ENCODE measurements at regions not wholly inside any gene's neighbourhood (a gene's known extent, or its start where the extent isn't known, plus 50 kb on each side); places are given as distances from the start of the nearest gene placed in this dataset.
"Not testable (repeated sequence)": the region's sequence is repeated elsewhere in the genome, so short reads cannot be mapped to it uniquely, and the experiment has no call there.

DNA sequence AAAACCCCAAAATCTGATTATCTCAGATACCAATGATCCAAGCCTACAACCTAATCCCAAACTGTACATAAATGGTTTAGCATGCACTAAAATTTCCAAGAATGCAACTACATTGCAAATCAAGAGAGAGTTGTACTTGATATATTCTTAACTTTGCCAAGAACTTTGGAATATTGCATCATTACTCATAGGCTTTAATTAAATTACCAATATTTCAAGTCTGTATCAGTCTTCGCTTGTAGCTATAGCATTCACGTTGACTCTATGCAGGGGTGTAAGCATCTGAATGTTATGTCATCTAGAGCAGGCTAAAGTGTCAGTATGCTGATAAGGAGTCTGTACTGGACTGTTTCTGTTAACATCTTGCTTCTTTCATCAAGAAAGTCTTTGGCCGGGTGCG, 56.3 kb downstream of the FOXI3 start:
- H3K9me3 ChIP-seq = no peaks in the 10 kb centered on the region
- H3K27ac ChIP-seq = no peak overlapping the region
- DNase-seq (ENCODE audit: low spot score in 2 of 2) = no peak
- H3K4me3 ChIP-seq = no peak overlapping the region
- no peak for TF ChIP-seq POLR2AphosphoS5 (IDR thresholded peaks at IDR 0.05)
- no peak for TF ChIP-seq POLR2A (IDR thresholded peaks at IDR 0.05)
- TF ChIP-seq, protein P1, sequence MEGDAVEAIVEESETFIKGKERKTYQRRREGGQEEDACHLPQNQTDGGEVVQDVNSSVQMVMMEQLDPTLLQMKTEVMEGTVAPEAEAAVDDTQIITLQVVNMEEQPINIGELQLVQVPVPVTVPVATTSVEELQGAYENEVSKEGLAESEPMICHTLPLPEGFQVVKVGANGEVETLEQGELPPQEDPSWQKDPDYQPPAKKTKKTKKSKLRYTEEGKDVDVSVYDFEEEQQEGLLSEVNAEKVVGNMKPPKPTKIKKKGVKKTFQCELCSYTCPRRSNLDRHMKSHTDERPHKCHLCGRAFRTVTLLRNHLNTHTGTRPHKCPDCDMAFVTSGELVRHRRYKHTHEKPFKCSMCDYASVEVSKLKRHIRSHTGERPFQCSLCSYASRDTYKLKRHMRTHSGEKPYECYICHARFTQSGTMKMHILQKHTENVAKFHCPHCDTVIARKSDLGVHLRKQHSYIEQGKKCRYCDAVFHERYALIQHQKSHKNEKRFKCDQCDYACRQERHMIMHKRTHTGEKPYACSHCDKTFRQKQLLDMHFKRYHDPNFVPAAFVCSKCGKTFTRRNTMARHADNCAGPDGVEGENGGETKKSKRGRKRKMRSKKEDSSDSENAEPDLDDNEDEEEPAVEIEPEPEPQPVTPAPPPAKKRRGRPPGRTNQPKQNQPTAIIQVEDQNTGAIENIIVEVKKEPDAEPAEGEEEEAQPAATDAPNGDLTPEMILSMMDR (IDR thresholded peaks at IDR 0.05) = no peak
- H3K4me1 ChIP-seq = no peaks in the 10 kb centered on the region
- no peaks in the 10 kb centered on the region for H3K36me3 ChIP-seq
- intact Hi-C loops (cut with DNase I; ENCODE audit: low total_unique reads) = no loop called here
- no peaks in the 10 kb centered on the region for H3K27me3 ChIP-seq

GRCh38 chr2:88377641-88377991, 74.9 kb downstream of the FOXI3 start:
- Histone ChIP-seq H3K9me3 (no peaks in the 10 kb centered on the region), H3K4me1 (no peaks in the 10 kb centered on the region), H3K36me3 (no peaks in the 10 kb centered on the region), H3K27me3 (no peaks in the 10 kb centered on the region), H3K27ac (no peak overlapping the region), H3K4me3 (no peak overlapping the region)
- DNase-seq (ENCODE audit: low spot score in 2 of 2) = no peak
- TF ChIP-seq POLR2AphosphoS5 (IDR thresholded peaks at IDR 0.05) (no peak), POLR2A (IDR thresholded peaks at IDR 0.05) (no peak)
- TF ChIP-seq, protein P1 (IDR thresholded peaks at IDR 0.05) = no peak
- intact Hi-C loops (cut with DNase I; ENCODE audit: low total_unique reads) = no loop called here

DNA sequence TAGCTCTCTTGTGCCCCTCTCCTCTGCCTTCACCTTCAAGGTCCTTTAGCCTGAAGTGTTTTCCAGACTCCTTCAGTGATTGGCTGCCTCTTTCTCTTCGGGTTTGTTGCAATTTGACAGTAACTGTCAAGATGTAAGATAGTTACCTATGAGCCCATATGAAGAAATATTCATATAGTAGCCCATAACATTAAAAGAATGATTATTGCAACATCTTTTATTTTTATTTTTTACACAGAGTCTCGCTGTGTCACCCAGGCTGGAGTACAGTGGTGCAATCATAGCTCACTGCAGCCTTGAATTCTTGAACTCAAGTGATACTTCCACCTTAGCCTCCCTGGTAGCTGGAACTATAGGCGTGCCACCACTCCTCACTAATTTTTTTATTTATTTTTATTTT, 80.5 kb downstream of the FOXI3 start:
- intact Hi-C loops (cut with DNase I; ENCODE audit: low total_unique reads) = no loop called here
- no peak for DNase-seq (ENCODE audit: low spot score in 2 of 2)
- TF ChIP-seq POLR2A (IDR thresholded peaks at IDR 0.05) = no peak
- TF ChIP-seq, protein P1 (IDR thresholded peaks at IDR 0.05) = no peak
- TF ChIP-seq POLR2AphosphoS5 (IDR thresholded peaks at IDR 0.05) = no peak

DNA sequence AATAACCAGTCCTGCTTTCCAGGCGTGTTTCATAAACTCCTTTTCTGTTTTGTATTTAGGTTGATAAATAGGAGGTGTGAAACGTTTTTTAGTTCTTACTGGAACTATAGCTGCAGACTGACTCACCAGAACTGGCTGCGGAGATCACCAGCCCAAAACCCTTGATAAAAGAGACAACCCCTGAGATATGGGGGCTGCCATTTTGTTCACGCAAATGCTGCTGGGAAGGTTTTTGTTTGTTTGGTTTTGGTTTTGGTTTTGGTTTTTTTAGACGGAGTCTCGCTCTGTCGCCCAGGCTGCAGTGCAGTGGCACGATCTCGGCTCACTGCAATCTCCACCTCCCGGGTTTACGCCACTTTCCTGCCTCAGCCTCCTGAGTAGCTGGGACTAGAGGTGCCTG, 87.1 kb downstream of the FOXI3 start:
- H3K4me3 ChIP-seq; H3K9me3 ChIP-seq; DNase-seq (ENCODE audit: low spot score in 2 of 2); H3K27ac ChIP-seq; H3K4me1 ChIP-seq; intact Hi-C loops (cut with DNase I; ENCODE audit: low total_unique reads); H3K27me3 ChIP-seq; H3K36me3 ChIP-seq: not testable (repeated sequence)

More for the DNA sequence above, 80.5 kb downstream of the FOXI3 start:
- no peak overlapping the region for H3K4me3 ChIP-seq
- H3K27ac ChIP-seq = no peak overlapping the region
- H3K36me3 ChIP-seq = no peaks in the 10 kb centered on the region
- H3K4me1 ChIP-seq = no peaks in the 10 kb centered on the region
- H3K9me3 ChIP-seq = no peaks in the 10 kb centered on the region
- no peaks in the 10 kb centered on the region for H3K27me3 ChIP-seq

DNA sequence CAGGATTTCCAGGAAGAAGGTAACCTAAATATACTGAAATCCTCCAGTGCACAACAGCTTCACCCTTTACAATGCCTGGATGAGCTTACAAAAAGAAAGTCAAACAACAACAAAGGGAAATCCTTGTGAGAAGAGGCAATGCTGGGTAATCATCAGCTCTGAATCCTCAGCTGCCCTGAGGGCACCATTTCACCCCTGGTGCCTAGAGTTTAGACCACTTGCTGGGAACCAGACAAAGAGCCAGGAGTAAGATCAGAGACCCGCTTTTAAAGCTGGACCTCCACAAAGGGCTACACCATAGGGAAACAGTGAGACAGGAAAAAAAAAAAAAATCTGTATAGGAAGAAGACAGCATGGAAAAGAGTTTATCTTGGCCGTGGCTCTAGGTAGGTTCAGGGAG, 97.0 kb downstream of the FOXI3 start:
- Histone ChIP-seq H3K4me1 (no peaks in the 10 kb centered on the region), H3K4me3 (no peak overlapping the region), H3K36me3 (no peaks in the 10 kb centered on the region), H3K9me3 (no peaks in the 10 kb centered on the region), H3K27ac (no peak overlapping the region), H3K27me3 (peaks cover 0 to 3% of the 10 kb centered on the region in 2 donors)
- intact Hi-C loops (cut with DNase I; ENCODE audit: low total_unique reads) = no loop called here
- no peak for DNase-seq (ENCODE audit: low spot score in 2 of 2)
- TF ChIP-seq POLR2A (IDR thresholded peaks at IDR 0.05) (no peak), POLR2AphosphoS5 (IDR thresholded peaks at IDR 0.05) (no peak)
- TF ChIP-seq, protein P1 (IDR thresholded peaks at IDR 0.05) = no peak

- no peak for DNase-seq (ENCODE audit: low spot score in 2 of 2)
- Histone ChIP-seq H3K27me3 (peaks cover 0 to 6% of the 10 kb centered on the region in 2 donors), H3K4me3 (peak overlapping the region in 2 of 3 donors; percentile 49 to 62), H3K36me3 (no peaks in the 10 kb centered on the region), H3K9me3 (no peaks in the 10 kb centered on the region), H3K27ac (peak overlapping the region; percentile 13 to 45), H3K4me1 (no peaks in the 10 kb centered on the region)
- intact Hi-C loops (cut with DNase I; ENCODE audit: low total_unique reads) = no loop called here
- TF ChIP-seq POLR2AphosphoS5 (IDR thresholded peaks at IDR 0.05) = no peak
- TF ChIP-seq, protein P1 (IDR thresholded peaks at IDR 0.05) = peak in 1 of 3 donors; percentile 1
These were observed 101.3 kb downstream of the FOXI3 start for GRCh38 chr2:88351249-88351601.

Measured in breast epithelium (tissue), 4 donors.